Endothelial cell of umbilical vein (primary cell): ENCODE measurements at regions not wholly inside any gene's neighbourhood (a gene's known extent, or its start where the extent isn't known, plus 50 kb on each side); places are given as distances from the start of the nearest gene placed in this dataset.
A peak's percentile ranks its signal among the peaks of the same experiment; 100 is the strongest.

Experiments
- BruUV-seq: library from RNA; stranded (reverse); fragments of 400-500 nt; replicated peaks from 2 replicates; lab custom pipeline; 2021; lab: Mats Ljungman, UMichigan
- CTCF ChIA-PET: fragments of 300-600, 350-600 bp; sonication (Branson Sonifier 250); formaldehyde crosslinking; loops from one replicate; lab custom pipeline; 2021; ENCODE audit warnings: antibody characterized with exemption, inconsistent platforms; lab: Charles Lee
- POLR2A ChIA-PET: fragments of 300-600, 350-600 bp; sonication (Branson Sonifier 250); formaldehyde crosslinking; loops from one replicate; lab custom pipeline; 2021; ENCODE audit warnings: antibody characterized with exemption, inconsistent platforms; lab: Charles Lee
- DNase-seq: peaks from one replicate; pipeline ENCODE4 v3.0.0-alpha.2; 2011; ENCODE audit warnings: low read depth, low spot score
- FAIRE-seq: peaks from 2 replicates; lab custom pipeline; 2011; peaks lifted over from hg19 to GRCh38; lab: Jason Lieb, UNC
- H2AFZ ChIP-seq: 2 replicates; pipeline ENCODE4 v1.6.0; 2012; ENCODE audit warnings: low read depth, low read length, control low read depth, inconsistent platforms
- H3K27ac ChIP-seq: 2 replicates; pipeline ENCODE4 v1.5.1; 2011; ENCODE audit warnings: low read depth, mild to moderate bottlenecking, control low read depth, low read length, moderate library complexity; ENCODE audit not compliant: insufficient read depth
- H3K27me3 ChIP-seq, 2 experiments: 2 replicates each; pipeline versions ENCODE4 v1.6.0 to v1.6.1; 2011; ENCODE audit warnings: low read length in 2 of 2, mixed read lengths in 1 of 2; ENCODE audit not compliant: control insufficient read depth in 2 of 2, insufficient read depth in 2 of 2
- H3K36me3 ChIP-seq, 2 experiments: 2 replicates in 1 of 2; 3 replicates in 1 of 2; pipeline ENCODE4 v1.5.1; 2011; ENCODE audit warnings: low read length in 2 of 2, mild to moderate bottlenecking in 1 of 2, moderate library complexity in 1 of 2; ENCODE audit not compliant: control insufficient read depth in 2 of 2, insufficient read depth in 2 of 2; ENCODE audit errors: extremely low read depth in 1 of 2
- H3K4me1 ChIP-seq: 3 replicates; pipeline ENCODE4 v1.5.1; 2011; ENCODE audit warnings: mild to moderate bottlenecking, low read length; ENCODE audit not compliant: control insufficient read depth, insufficient read depth; ENCODE audit errors: extremely low read depth
- H3K4me2 ChIP-seq: 2 replicates; pipeline ENCODE4 v1.6.1; 2011; ENCODE audit warnings: low read length, control low read depth, mixed read lengths; ENCODE audit not compliant: insufficient read depth
- H3K4me3 ChIP-seq, 3 experiments: fragments of 200-600 bp in 1 of 3; sonication (generic), shearing (Covaris generic) in 1 of 3; replicated peaks in 1 of 3; 2 replicates each; pipeline ENCODE4 v1.5.1; 2011 to 2016; ENCODE audit warnings: control low read depth in 3 of 3, low read length in 3 of 3, mild to moderate bottlenecking in 2 of 3, inconsistent platforms in 1 of 3, low read depth in 1 of 3, moderate library complexity in 1 of 3; ENCODE audit not compliant: insufficient read depth in 1 of 3
- H3K79me2 ChIP-seq: 2 replicates; pipeline ENCODE4 v1.6.0; 2012; ENCODE audit warnings: low read length, inconsistent platforms; ENCODE audit not compliant: control insufficient read depth, insufficient read depth
- H3K9ac ChIP-seq: replicated peaks from 2 replicates; pipeline ENCODE3; 2011; ENCODE audit warnings: low read length, control low read depth; ENCODE audit not compliant: insufficient read depth; ENCODE audit errors: extremely low read depth
- H3K9me1 ChIP-seq: replicated peaks from 3 replicates; pipeline ENCODE4 v1.6.0; 2011; ENCODE audit warnings: mild to moderate bottlenecking, low read length; ENCODE audit not compliant: control insufficient read depth, insufficient read depth; ENCODE audit errors: extremely low read depth
- H3K9me3 ChIP-seq: replicated peaks from 2 replicates; pipeline ENCODE4 v1.5.1; 2012; ENCODE audit warnings: low read length, inconsistent platforms; ENCODE audit not compliant: control insufficient read depth, insufficient read depth
- H4K20me1 ChIP-seq: replicated peaks from 2 replicates; pipeline ENCODE3; 2011; ENCODE audit warnings: mild to moderate bottlenecking, low read length; ENCODE audit not compliant: control insufficient read depth, insufficient read depth; ENCODE audit errors: extremely low read depth
- CTCF ChIP-seq, 2 donors: IDR thresholded peaks; 1 replicate in 1 of 2; 2 replicates in 1 of 2; pipeline ENCODE4 v1.5.1; 2011; ENCODE audit warnings: low read length in 2 of 2, mild to moderate bottlenecking in 2 of 2, moderate library complexity in 2 of 2, control low read depth in 1 of 2, inconsistent platforms in 1 of 2, low read depth in 1 of 2; ENCODE audit not compliant: insufficient read depth in 1 of 2; ENCODE audit errors: extremely low read depth in 1 of 2
- EZH2 ChIP-seq: IDR thresholded peaks from 2 replicates; pipeline ENCODE4 v1.6.1; 2012; ENCODE audit warnings: borderline replicate concordance, low read depth, mild to moderate bottlenecking, moderate library complexity, low read length, inconsistent platforms; ENCODE audit not compliant: severe bottlenecking
- FOS ChIP-seq: IDR thresholded peaks from 2 replicates; pipeline ENCODE4 v1.6.1; 2011; ENCODE audit warnings: mild to moderate bottlenecking, low read length, moderate library complexity, borderline replicate concordance; ENCODE audit not compliant: insufficient read depth
- GATA2 ChIP-seq: IDR thresholded peaks from 2 replicates; pipeline ENCODE4 v1.7.0; 2011; ENCODE audit warnings: low read depth, mild to moderate bottlenecking, moderate library complexity, mixed read lengths, low read length; ENCODE audit not compliant: insufficient read length, insufficient read depth
- JUN ChIP-seq: IDR thresholded peaks from 2 replicates; pipeline ENCODE4 v1.6.1; 2011; ENCODE audit warnings: borderline replicate concordance, low read depth; ENCODE audit not compliant: insufficient read length, insufficient read depth
- MAX ChIP-seq: IDR thresholded peaks from 2 replicates; pipeline ENCODE4 v1.6.1; 2011; ENCODE audit not compliant: insufficient read depth, insufficient read length
- MYC ChIP-seq: IDR thresholded peaks from one replicate; pipeline ENCODE4 v1.6.1; 2011; ENCODE audit warnings: mild to moderate bottlenecking, low read depth, low read length
- POLR2A ChIP-seq: IDR thresholded peaks from 2 replicates; pipeline ENCODE4 v1.6.1; 2012; ENCODE audit warnings: low read depth, mild to moderate bottlenecking, control low read depth, low read length
- POLR2AphosphoS5 ChIP-seq: IDR thresholded peaks from 2 replicates; pipeline ENCODE4 v1.6.1; 2012; ENCODE audit warnings: low read depth, mild to moderate bottlenecking, control low read depth, low read length, moderate library complexity; ENCODE audit not compliant: insufficient read depth
- dilution Hi-C: fragments of 300-500 bp; cut with MboI; formaldehyde crosslinking; loops from one replicate; pipeline ENCODE4 v1.15.0; 2019; ENCODE audit warnings: low sequenced_read_pairs; ENCODE audit not compliant: extremely low pct_ligation_motif_present
- intact Hi-C: fragments of 100-400 bp; cut with micrococcal nuclease; formaldehyde crosslinking; loops from one replicate; pipeline ENCODE4 v1.10.0; 2022

GRCh38 chr9:113669522-113670115, 206.1 kb downstream of the RGS3 start:
- no peak overlapping the region for H3K27ac ChIP-seq

GRCh38 chr9:113673726-113674125, 202.4 kb upstream of the ZNF618 start:
- BruUV-seq, result no TSS peak
- H3K4me3 ChIP-seq, result no peak overlapping the region
- POLR2A ChIA-PET, result interaction anchor here (1.0 kb wide), 1 partner anchor 399 kb away, joined by 3 read pairs; the partner anchor contains the start of genes CDC26 and PRPF4
- no peaks in the 10 kb centered on the region for H3K9me3 ChIP-seq
- DNase-seq, result no peak
- H3K4me2 ChIP-seq, result no peak overlapping the region
- intact Hi-C loops, result no loop called here
- peaks cover 30% of the 10 kb centered on the region for H3K4me1 ChIP-seq
- dilution Hi-C loops, result no loop called here
- H3K79me2 ChIP-seq, result no peaks in the 10 kb centered on the region
- FAIRE-seq, result no peak
- no peak overlapping the region for H3K9ac ChIP-seq
- no peak overlapping the region for H3K27ac ChIP-seq
- no peaks in the 10 kb centered on the region for H3K9me1 ChIP-seq
- CTCF ChIA-PET, result interaction anchor here (0.6 to 3.5 kb wide), 4 partner anchors 9 to 228 kb away, joined by 4 to 15 read pairs (median 10); no protein-coding TSS in a partner anchor
- H3K36me3 ChIP-seq, result no peaks in the 10 kb centered on the region
- no peak overlapping the region for H2AFZ ChIP-seq
- H4K20me1 ChIP-seq, result no peaks in the 10 kb centered on the region
- TF ChIP-seq JUN, result no peak
- no peak for TF ChIP-seq MYC
- no peak for TF ChIP-seq CTCF (IDR thresholded peaks at IDR 0.05; ENCODE audit: extremely low read depth in 1 of 2, insufficient read depth in 1 of 2, low read depth in 1 of 2, low read length in 2 of 2)
- no peak for TF ChIP-seq GATA2
- no peak for TF ChIP-seq FOS
- no peak for TF ChIP-seq MAX
- TF ChIP-seq POLR2AphosphoS5, result no peak
- TF ChIP-seq POLR2A, result no peak
- TF ChIP-seq EZH2, result no peak
- no peaks in the 10 kb centered on the region for H3K27me3 ChIP-seq

More at GRCh38 chr9:113669522-113670115, 206.1 kb downstream of the RGS3 start:
- no peak overlapping the region for H2AFZ ChIP-seq
- H3K4me3 ChIP-seq, result no peak overlapping the region
- intact Hi-C loops, result no loop called here
- H3K4me1 ChIP-seq, result peaks cover 9% of the 10 kb centered on the region
- no peaks in the 10 kb centered on the region for H3K9me3 ChIP-seq
- DNase-seq (no peak), FAIRE-seq (peak; percentile 18)
- TF ChIP-seq FOS (no peak), MAX (no peak), EZH2 (no peak), GATA2 (no peak)
- ChIA-PET CTCF (no interaction called here), POLR2A (no interaction called here)
- no TSS peak for BruUV-seq
- no peaks in the 10 kb centered on the region for H3K79me2 ChIP-seq
- no peaks in the 10 kb centered on the region for H3K9me1 ChIP-seq
- no peaks in the 10 kb centered on the region for H3K27me3 ChIP-seq
- dilution Hi-C loops, result no loop called here
- no peak overlapping the region for H3K4me2 ChIP-seq
- H4K20me1 ChIP-seq, result no peaks in the 10 kb centered on the region
- H3K36me3 ChIP-seq, result no peaks in the 10 kb centered on the region
- no peak overlapping the region for H3K9ac ChIP-seq
